Limb (tissue), 2 donors: ENCODE measurements at regions not wholly inside any gene's neighbourhood (a gene's known extent, or its start where the extent isn't known, plus 50 kb on each side); places are given as distances from the start of the nearest gene placed in this dataset.
"Not testable (repeated sequence)": the region's sequence is repeated elsewhere in the genome, so short reads cannot be mapped to it uniquely, and the experiment has no call there.

Experiments
- DNase-seq, 2 donors: peaks; one replicate each; pipeline ENCODE4 v3.0.0-alpha.2; 2016; ENCODE audit errors: extremely low spot score in 2 of 2

DNA sequence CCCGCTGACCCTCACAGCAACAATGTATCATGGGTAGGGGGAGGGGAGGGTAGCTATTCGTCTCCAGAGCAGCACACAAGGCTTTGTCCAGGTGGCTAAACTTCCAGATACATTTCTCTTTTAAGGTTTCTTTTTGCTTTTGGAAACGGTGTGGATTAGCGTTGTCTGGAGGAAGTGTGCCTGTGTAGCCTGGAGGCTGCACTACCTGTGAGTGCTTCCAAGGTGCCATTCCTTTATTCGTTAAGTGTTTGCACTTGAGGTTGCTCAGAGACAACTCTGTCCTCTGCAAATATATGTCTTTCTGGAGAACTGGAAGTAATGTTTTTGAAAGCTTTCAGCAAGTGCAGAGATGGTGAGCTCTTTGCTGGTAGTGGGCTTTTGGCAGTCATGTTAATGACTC, 53.1 kb downstream of the HSFY1 start:
- not testable (repeated sequence) for DNase-seq

DNA sequence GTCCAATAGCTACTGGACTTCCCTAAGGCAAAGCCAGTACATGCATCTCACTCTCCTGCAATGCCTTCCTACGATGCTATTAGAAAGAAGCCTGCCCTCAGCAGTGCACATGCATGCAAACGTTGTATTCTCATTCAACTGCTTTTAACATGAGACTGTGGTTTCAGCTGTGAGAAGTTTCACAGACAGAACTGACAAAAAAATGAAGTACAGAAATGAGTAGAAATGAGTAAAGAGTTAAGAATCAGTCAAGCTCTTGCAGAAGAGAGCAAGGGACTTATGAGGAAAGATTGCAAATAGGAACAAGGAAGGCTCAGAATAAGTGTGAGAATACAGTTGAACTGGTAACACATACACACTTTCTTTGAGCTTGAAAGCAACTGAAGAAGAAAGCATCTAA, 54.8 kb downstream of the HSFY1 start:
- not testable (repeated sequence) for DNase-seq

DNA sequence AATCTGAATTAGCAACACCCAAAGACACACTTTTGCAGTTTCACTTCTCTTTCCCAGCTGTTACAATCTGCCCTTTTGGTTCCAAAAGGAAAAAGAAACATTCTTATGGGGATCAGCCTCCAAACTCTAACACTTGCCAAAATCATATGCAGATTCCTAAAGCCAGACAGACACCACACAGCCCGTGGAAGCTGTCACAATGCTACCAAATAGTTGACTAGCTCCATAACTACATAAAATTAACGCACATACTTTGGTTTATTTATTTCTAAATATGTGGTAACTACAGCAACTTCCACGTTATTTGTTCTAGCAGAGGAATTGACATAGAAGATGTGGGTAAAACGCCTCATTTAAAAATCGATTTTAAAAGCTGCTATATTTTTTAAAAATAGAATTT, 59.7 kb downstream of the HSFY1 start:
- DNase-seq: not testable (repeated sequence)

DNA sequence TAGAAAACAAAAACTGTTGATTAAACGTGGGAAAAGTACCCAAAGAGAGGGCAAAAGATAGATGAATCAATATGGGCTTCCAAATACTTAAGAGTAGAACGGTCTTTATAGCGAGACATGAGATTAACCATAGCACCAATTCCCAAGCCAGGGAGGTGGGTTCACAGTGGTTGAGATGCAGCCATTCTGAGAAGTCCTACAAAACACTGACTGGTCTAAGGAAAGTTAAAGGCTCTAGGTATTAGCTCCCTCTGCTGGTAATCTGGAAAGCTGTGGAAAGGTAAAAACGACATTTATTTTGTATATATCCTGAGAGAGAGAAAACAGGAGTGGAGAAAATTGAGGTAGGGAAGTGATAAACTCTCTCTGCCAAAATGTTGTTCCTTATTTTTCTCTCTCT, 61.7 kb downstream of the HSFY1 start:
- DNase-seq: not testable (repeated sequence)

DNA sequence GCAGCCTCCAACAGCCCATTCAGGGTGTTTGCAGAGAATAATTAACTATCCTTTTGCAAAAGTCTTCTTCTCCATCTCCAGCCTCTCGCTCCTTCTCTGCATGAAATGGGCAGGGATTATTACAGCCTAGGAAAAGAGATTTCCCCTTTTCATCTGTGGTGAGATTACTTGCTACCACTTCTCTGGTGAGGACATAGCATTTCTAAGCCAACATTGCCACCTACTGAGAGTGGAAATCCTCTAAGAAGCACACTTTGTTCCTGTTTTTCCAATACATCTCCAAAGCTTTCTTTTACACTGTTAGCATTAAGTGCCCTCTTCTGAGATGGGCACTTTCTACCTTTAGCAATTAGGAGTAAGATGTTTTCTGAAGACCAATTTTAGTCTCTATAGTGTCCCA, 69.3 kb downstream of the HSFY1 start:
- DNase-seq: not testable (repeated sequence)

DNA sequence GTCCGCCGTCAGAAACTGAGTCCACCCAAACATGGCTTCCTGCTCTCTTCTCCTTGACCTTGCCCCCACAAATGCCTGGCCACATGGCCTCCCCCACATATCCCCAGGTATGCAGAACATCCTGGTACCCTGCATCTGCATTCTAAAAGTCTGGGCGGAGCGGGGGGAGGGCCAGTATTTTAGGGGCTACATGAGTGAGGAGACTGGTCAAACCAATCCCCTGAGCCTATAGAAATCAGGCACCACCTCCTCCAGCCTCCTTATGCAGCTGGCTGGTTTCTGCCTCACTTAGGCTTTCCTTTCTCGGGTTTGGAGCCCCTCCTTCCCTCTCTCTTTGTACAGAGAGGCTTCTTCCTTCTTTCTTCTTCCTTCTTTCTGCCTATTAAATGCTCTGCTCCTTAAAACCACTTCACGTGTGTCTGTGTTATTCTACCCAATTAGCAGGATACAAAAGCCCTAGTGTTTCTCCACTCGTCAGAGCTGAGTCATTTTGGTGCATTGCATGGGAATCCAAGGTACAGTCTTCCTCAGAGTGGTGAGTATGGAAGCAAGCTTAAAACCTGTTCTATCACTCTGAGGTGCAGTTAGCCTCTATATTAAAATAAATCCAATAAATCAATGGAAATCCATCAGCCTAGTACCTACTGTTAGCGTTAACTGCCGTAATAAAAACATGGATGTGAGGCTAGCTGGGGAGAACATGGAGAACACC, 83.4 kb downstream of the HSFY1 start:
- DNase-seq: not testable (repeated sequence)

DNA sequence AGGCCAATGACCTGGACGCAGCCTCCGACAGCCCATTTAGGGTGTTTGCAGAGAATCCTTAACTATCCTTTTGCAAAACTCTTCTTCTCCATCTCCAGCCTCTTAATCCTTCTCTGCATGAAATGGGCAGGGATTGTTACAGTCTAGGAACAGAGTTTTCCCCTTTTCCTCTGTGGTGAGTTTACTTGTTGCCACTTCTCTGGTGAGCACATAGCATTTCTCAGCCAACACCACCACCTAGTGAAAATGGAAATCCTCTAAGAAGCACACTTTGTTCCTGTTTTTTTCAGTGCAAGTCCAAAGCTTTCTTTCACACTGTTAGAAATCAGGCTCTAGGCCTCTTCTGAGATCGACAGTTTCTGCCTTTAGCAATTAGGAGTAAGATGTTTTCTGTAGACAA, 84.1 kb downstream of the HSFY1 start:
- not testable (repeated sequence) for DNase-seq

DNA sequence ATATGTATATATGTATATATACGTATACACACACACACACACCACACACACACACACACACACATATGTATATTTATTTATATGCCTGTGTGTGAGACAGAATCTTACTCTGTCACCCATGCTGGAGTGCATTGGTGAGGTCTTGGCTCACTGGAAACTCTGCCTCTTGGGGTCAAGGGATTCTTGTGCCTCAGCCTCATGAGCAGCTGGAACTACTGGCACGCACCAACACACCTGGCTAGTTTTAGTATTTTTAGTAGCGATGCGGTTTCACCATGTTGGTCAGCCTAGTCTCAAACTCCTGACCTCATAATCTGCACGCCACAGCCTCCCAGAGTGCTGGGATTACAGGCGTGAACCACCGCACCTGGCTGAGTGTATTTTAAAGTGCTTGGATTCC, 85.1 kb downstream of the HSFY1 start:
- not testable (repeated sequence) for DNase-seq

DNA sequence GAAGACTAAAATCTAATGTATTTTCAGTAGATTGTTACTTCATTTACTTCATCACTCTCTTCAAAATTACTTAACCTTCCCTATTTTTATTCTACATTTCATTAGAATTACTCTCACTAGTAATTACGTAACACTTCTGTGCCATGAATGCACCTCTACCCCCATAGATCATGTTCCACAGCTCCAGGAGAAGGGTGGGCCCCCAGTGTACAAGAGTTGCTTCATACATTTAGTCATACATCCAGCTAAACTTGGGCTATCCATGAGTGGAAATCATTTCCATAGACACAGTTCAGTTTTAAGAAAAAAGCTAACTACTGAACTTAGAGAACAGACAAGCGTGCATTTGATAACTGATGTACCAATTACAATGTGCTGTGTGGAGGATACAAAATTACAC, 104.2 kb downstream of the HSFY1 start:
- no peak for DNase-seq

DNA sequence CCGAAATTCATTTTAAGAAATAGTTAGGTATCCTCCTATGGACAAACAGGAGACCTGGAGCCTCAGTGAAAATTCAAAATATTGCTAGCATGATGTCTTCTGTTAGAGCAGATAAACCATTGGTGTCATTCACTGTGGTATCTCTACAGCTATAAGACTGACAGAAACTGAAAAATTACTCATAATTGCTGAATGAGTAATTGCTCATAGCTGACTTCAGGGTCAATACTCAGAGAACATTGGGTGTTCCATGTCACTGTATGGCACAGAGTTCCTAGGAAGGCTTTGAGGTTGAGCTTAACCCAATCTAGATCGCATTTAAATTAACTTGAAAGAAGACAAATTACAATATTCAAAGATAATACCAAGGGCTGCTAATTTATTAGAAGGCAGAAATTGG, 109.0 kb downstream of the HSFY2 start:
- no peak for DNase-seq

DNA sequence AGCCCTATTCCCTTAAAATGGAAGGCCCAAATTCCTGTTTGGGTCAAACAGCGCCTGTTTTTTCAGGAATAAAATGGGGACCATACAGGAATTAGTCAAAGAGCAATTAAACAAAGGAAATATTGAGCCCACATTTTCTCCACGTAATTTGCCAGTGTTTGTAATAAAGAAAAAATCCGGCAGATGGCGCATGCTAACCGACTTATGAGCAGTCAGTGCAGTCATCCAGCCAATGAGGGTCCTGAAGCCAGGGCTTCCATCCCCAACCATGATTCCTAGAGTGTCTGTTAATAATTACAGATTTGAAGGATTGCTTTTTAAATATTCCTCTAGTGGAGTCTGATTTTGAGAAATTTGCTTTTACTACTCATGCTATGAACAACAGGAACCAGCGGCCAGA, 103.7 kb downstream of the HSFY2 start:
- peak; percentile 5 to 26 for DNase-seq

DNA sequence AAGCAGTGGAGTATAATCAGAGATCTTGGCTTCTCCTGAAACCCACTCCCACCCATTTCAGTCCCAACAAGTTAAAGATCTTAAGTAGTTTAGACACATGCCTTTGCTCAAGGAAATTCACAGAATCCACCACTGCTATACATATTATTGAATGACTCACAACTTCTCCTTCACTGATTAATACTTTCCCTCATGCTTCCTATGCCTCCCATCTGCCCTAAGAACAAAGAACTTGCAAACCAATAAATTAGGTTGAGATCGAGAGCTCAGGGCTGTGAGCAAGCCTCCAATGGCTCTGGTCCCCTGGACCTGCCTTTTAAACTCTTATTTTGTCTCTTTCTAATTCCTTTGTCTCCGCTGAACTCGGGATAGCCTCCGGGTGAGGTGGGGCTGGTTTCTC, 101.6 kb downstream of the HSFY2 start:
- no peak for DNase-seq

DNA sequence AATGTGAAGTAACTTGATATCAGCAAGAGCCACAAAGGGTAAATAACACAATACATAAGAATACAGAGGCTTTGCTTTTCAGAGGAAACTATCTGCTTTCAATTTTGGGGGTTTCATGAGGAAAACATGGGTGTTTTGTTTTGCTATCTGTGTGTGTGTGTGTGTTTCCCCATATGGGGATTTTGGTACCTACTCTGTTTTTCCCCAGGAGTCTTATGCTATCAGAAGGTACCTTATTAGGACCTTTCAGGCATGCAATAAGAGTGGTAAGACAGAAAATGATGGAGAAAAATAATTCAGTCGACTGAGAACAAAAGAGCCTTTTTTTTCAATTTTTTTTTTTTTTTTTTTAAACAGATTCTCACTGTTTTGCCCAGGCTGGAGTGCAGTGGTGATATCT, 87.5 kb downstream of the HSFY2 start:
- DNase-seq: not testable (repeated sequence)

DNA sequence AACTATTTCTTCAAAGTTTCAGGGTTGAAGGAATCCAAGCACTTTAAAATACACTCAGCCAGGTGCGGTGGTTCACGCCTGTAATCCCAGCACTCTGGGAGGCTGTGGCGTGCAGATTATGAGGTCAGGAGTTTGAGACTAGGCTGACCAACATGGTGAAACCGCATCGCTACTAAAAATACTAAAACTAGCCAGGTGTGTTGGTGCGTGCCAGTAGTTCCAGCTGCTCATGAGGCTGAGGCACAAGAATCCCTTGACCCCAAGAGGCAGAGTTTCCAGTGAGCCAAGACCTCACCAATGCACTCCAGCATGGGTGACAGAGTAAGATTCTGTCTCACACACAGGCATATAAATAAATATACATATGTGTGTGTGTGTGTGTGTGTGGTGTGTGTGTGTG, 85.2 kb downstream of the HSFY2 start:
- DNase-seq: not testable (repeated sequence)

DNA sequence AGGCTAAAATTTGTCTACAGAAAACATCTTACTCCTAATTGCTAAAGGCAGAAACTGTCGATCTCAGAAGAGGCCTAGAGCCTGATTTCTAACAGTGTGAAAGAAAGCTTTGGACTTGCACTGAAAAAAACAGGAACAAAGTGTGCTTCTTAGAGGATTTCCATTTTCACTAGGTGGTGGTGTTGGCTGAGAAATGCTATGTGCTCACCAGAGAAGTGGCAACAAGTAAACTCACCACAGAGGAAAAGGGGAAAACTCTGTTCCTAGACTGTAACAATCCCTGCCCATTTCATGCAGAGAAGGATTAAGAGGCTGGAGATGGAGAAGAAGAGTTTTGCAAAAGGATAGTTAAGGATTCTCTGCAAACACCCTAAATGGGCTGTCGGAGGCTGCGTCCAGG, 84.1 kb downstream of the HSFY2 start:
- DNase-seq: not testable (repeated sequence)

DNA sequence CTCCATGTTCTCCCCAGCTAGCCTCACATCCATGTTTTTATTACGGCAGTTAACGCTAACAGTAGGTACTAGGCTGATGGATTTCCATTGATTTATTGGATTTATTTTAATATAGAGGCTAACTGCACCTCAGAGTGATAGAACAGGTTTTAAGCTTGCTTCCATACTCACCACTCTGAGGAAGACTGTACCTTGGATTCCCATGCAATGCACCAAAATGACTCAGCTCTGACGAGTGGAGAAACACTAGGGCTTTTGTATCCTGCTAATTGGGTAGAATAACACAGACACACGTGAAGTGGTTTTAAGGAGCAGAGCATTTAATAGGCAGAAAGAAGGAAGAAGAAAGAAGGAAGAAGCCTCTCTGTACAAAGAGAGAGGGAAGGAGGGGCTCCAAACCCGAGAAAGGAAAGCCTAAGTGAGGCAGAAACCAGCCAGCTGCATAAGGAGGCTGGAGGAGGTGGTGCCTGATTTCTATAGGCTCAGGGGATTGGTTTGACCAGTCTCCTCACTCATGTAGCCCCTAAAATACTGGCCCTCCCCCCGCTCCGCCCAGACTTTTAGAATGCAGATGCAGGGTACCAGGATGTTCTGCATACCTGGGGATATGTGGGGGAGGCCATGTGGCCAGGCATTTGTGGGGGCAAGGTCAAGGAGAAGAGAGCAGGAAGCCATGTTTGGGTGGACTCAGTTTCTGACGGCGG, 83.5 kb downstream of the HSFY2 start:
- DNase-seq: not testable (repeated sequence)

DNA sequence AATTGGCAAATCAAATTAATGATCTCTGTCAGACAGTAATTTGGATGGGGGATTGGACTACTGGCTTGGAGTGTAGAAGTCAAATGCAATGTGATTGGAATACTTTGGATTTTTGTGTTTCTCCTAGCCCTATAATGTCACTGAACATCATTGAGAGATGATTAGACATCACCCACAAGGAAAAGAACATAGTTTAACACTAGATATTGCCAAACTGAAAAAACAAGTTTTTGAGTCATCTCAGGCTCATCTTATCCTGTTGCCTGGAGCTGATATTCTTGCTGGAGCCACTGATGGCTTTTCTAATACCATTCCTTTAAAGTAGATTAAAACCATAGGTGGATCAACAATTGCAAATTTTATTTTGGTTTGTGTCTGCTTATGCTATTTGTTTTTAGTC, 76.7 kb downstream of the HSFY2 start:
- not testable (repeated sequence) for DNase-seq

DNA sequence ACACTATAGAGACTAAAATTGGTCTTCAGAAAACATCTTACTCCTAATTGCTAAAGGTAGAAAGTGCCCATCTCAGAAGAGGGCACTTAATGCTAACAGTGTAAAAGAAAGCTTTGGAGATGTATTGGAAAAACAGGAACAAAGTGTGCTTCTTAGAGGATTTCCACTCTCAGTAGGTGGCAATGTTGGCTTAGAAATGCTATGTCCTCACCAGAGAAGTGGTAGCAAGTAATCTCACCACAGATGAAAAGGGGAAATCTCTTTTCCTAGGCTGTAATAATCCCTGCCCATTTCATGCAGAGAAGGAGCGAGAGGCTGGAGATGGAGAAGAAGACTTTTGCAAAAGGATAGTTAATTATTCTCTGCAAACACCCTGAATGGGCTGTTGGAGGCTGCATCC, 69.3 kb downstream of the HSFY2 start:
- not testable (repeated sequence) for DNase-seq

DNA sequence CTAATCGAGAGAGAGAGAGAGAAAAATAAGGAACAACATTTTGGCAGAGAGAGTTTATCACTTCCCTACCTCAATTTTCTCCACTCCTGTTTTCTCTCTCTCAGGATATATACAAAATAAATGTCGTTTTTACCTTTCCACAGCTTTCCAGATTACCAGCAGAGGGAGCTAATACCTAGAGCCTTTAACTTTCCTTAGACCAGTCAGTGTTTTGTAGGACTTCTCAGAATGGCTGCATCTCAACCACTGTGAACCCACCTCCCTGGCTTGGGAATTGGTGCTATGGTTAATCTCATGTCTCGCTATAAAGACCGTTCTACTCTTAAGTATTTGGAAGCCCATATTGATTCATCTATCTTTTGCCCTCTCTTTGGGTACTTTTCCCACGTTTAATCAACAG, 61.8 kb downstream of the HSFY2 start:
- not testable (repeated sequence) for DNase-seq

DNA sequence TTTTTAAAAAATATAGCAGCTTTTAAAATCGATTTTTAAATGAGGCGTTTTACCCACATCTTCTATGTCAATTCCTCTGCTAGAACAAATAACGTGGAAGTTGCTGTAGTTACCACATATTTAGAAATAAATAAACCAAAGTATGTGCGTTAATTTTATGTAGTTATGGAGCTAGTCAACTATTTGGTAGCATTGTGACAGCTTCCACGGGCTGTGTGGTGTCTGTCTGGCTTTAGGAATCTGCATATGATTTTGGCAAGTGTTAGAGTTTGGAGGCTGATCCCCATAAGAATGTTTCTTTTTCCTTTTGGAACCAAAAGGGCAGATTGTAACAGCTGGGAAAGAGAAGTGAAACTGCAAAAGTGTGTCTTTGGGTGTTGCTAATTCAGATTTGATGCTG, 59.8 kb downstream of the HSFY2 start:
- not testable (repeated sequence) for DNase-seq

DNA sequence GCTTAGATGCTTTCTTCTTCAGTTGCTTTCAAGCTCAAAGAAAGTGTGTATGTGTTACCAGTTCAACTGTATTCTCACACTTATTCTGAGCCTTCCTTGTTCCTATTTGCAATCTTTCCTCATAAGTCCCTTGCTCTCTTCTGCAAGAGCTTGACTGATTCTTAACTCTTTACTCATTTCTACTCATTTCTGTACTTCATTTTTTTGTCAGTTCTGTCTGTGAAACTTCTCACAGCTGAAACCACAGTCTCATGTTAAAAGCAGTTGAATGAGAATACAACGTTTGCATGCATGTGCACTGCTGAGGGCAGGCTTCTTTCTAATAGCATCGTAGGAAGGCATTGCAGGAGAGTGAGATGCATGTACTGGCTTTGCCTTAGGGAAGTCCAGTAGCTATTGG, 54.8 kb downstream of the HSFY2 start:
- not testable (repeated sequence) for DNase-seq

DNA sequence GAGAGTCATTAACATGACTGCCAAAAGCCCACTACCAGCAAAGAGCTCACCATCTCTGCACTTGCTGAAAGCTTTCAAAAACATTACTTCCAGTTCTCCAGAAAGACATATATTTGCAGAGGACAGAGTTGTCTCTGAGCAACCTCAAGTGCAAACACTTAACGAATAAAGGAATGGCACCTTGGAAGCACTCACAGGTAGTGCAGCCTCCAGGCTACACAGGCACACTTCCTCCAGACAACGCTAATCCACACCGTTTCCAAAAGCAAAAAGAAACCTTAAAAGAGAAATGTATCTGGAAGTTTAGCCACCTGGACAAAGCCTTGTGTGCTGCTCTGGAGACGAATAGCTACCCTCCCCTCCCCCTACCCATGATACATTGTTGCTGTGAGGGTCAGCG, 53.1 kb downstream of the HSFY2 start:
- not testable (repeated sequence) for DNase-seq
